ENCODE measurements at regions not wholly inside any gene's neighbourhood (a gene's known extent, or its start where the extent isn't known, plus 50 kb on each side); places are given as distances from the start of the nearest gene placed in this dataset.

DNA sequence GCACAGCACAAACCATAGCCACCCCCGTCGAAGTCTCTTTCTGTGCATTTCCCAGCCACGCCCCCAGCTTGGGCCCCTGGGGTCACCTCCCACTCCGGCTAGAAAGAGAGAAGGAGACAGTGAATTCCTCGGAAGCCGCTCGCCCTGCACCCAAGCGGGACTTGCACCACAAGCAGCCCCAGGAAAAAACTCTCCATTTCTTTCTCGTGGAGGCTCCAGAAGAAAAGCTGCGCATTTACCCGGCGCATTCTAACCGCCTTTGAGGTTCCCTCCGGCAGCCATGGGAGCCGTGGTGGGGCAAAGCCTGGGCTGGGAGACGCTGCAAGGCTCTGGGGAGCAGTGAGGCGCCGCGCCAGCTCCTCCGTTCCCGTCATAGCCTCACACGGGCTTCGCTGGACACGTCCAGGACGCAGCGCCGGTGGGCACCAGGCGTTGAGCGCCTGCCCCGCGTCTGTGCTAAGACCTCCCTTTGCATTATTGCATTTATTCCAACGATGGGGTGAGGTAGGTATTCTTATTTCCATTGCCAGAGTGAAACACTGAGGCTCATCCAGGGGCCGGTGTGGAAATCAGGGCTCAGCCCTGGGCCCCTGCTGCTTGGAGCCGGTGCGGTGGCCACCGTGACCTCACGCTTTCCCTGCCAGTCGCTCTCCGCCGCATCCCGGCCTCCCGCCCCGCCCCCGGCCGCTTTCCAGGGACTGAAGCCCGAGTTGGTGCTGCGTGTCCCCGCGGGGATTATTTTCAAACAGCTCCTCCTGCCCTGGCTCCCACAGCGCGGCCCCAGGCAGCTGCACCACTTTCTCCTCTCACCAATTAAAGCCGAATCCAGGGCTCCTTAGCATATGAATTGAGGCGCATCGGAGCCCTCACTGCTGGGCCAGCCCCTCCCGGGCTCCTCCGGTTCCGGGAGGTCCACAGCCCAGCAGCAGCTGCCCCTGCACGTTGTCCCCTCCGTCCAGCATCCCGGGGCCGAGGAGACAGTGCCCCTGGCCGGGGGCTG, 148.3 kb upstream of the AFDN start:
- Histone ChIP-seq H4K20me1 (ENCODE audit: control insufficient read depth, extremely low read depth, insufficient read depth, low read length) (no peaks in the 10 kb centered on the region), H3K36me3 (ENCODE audit: control insufficient read depth, insufficient read depth, low read length) (no peaks in the 10 kb centered on the region), H3K4me1 (ENCODE audit: control insufficient read depth, extremely low read depth, insufficient read depth, low read length) (no peaks in the 10 kb centered on the region), H3K27ac (ENCODE audit: insufficient read depth, low read length) (no peak overlapping the region), H3K9me3 (ENCODE audit: control insufficient read depth, insufficient read depth, low read depth, low read length) (no peaks in the 10 kb centered on the region), H3K27me3 (ENCODE audit: control insufficient read depth, insufficient read depth, low read length) (no peaks in the 10 kb centered on the region), H2AFZ (ENCODE audit: low read length) (no peak overlapping the region), H3K4me2 (ENCODE audit: extremely low read depth, insufficient read depth, low read length) (no peak overlapping the region), H3K4me3 (replicated peaks in 1 of 4; ENCODE audit: control extremely low read depth in 1 of 4, insufficient read depth in 1 of 4, low read depth in 3 of 4, low read length in 4 of 4) (no peak overlapping the region), H3K79me2 (ENCODE audit: control insufficient read depth, insufficient read depth, low read length) (no peaks in the 10 kb centered on the region), H3K9ac (ENCODE audit: insufficient read depth, low read length) (no peak overlapping the region)
- peak in 1 of 2 donors; percentile 15 for DNase-seq (ENCODE audit: low read depth in 2 of 2)
- no peak for TF ChIP-seq EZH2 (IDR thresholded peaks at IDR 0.05; ENCODE audit: low read length, missing control alignments)
- TF ChIP-seq, protein P1, sequence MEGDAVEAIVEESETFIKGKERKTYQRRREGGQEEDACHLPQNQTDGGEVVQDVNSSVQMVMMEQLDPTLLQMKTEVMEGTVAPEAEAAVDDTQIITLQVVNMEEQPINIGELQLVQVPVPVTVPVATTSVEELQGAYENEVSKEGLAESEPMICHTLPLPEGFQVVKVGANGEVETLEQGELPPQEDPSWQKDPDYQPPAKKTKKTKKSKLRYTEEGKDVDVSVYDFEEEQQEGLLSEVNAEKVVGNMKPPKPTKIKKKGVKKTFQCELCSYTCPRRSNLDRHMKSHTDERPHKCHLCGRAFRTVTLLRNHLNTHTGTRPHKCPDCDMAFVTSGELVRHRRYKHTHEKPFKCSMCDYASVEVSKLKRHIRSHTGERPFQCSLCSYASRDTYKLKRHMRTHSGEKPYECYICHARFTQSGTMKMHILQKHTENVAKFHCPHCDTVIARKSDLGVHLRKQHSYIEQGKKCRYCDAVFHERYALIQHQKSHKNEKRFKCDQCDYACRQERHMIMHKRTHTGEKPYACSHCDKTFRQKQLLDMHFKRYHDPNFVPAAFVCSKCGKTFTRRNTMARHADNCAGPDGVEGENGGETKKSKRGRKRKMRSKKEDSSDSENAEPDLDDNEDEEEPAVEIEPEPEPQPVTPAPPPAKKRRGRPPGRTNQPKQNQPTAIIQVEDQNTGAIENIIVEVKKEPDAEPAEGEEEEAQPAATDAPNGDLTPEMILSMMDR (conservative IDR thresholded peaks at IDR 0.05 in 1 of 2, IDR thresholded peaks at IDR 0.05 in 1 of 2; ENCODE audit: low read depth in 1 of 2, low read length in 2 of 2), result no peak

DNA sequence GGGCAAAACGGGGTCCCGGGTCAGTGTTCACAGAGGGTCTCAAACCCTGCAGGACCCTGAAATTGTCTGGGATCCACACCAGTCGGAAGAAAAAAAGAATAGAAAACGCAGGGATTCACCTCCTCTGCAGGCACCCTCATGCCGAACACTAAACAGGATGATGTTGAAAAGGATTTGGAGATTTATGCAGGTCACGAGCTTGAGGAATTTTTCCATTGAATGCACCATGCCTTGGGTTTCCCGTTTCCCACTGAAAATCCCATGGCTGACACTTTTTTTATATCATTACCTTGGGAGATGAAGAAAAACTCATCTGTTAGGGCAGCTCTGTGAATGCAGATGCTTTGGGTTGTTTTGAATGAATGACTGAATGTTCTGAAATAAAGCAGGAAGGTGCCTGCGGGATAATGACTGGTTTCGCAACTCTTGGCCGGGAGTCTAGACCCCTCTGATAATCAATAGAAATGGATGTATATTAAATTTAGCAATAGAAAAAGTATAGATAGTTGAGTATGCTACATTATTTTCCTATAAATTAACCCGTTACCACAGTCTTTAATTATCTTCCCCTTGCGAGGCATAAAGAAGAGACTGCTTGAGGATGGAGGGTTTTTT, 147.5 kb upstream of the AFDN start:
- no peaks in the 10 kb centered on the region for H3K79me2 ChIP-seq (ENCODE audit: control insufficient read depth, insufficient read depth, low read length)
- no peaks in the 10 kb centered on the region for H3K36me3 ChIP-seq (ENCODE audit: control insufficient read depth, insufficient read depth, low read length)
- TF ChIP-seq, protein P1 (conservative IDR thresholded peaks at IDR 0.05 in 1 of 2, IDR thresholded peaks at IDR 0.05 in 1 of 2; ENCODE audit: low read depth in 1 of 2, low read length in 2 of 2), result no peak
- no peak for TF ChIP-seq EZH2 (IDR thresholded peaks at IDR 0.05; ENCODE audit: low read length, missing control alignments)
- no peak overlapping the region for H2AFZ ChIP-seq (ENCODE audit: low read length)
- DNase-seq (ENCODE audit: low read depth in 2 of 2), result no peak
- no peaks in the 10 kb centered on the region for H4K20me1 ChIP-seq (ENCODE audit: control insufficient read depth, extremely low read depth, insufficient read depth, low read length)
- H3K4me2 ChIP-seq (ENCODE audit: extremely low read depth, insufficient read depth, low read length), result no peak overlapping the region
- H3K9ac ChIP-seq (ENCODE audit: insufficient read depth, low read length), result no peak overlapping the region
- no peaks in the 10 kb centered on the region for H3K9me3 ChIP-seq (ENCODE audit: control insufficient read depth, insufficient read depth, low read depth, low read length)
- no peaks in the 10 kb centered on the region for H3K4me1 ChIP-seq (ENCODE audit: control insufficient read depth, extremely low read depth, insufficient read depth, low read length)
- H3K27ac ChIP-seq (ENCODE audit: insufficient read depth, low read length), result no peak overlapping the region
- no peaks in the 10 kb centered on the region for H3K27me3 ChIP-seq (ENCODE audit: control insufficient read depth, insufficient read depth, low read length)
- no peak overlapping the region for H3K4me3 ChIP-seq (replicated peaks in 1 of 4; ENCODE audit: control extremely low read depth in 1 of 4, insufficient read depth in 1 of 4, low read depth in 3 of 4, low read length in 4 of 4)

DNA sequence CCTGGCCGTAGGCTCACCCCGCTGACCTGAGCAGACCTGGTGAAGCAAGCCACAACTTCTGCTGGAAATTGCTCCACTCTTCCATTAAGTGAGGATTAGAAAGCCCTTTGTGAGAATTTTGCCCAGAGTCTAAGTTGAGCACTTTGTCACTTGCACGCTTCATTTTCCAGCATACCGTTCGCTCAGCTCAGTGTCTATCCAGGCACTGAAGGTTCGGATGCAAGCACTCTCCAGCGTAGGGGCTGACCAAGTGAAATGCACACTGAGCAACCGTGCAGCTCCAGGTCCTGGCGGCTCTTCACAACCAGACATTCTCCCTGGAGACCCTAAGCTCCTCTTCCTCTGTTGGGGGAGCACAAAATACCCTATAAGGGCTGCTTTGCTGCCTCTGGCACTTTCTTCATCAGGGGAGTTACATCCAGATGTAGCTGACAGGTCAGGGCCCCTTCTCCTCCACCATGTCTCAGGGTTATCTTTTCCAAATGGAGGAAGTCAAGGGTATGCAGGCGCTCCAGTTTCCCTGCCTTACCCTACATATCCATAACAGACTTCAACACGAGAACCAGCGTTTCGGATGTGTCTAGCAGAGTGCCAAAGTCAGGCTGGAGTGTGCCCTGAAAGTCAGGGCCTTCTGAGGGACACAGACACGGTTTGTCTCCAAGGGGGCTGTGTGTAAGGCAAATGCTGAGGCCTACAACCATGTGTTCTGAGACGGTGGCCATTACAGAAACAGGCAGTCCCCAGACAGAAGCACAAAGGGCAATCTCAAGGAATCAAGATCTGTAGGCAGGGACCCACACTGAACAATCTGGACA, 146.7 kb upstream of the AFDN start:
- no peak overlapping the region for H3K27ac ChIP-seq (ENCODE audit: insufficient read depth, low read length)
- H3K4me1 ChIP-seq (ENCODE audit: control insufficient read depth, extremely low read depth, insufficient read depth, low read length), result no peaks in the 10 kb centered on the region
- H3K27me3 ChIP-seq (ENCODE audit: control insufficient read depth, insufficient read depth, low read length), result no peaks in the 10 kb centered on the region
- no peaks in the 10 kb centered on the region for H3K36me3 ChIP-seq (ENCODE audit: control insufficient read depth, insufficient read depth, low read length)
- H3K9ac ChIP-seq (ENCODE audit: insufficient read depth, low read length), result no peak overlapping the region
- no peaks in the 10 kb centered on the region for H4K20me1 ChIP-seq (ENCODE audit: control insufficient read depth, extremely low read depth, insufficient read depth, low read length)
- no peak overlapping the region for H3K4me2 ChIP-seq (ENCODE audit: extremely low read depth, insufficient read depth, low read length)
- H3K79me2 ChIP-seq (ENCODE audit: control insufficient read depth, insufficient read depth, low read length), result no peaks in the 10 kb centered on the region
- no peak for DNase-seq (ENCODE audit: low read depth in 2 of 2)
- H2AFZ ChIP-seq (ENCODE audit: low read length), result no peak overlapping the region
- no peaks in the 10 kb centered on the region for H3K9me3 ChIP-seq (ENCODE audit: control insufficient read depth, insufficient read depth, low read depth, low read length)
- no peak overlapping the region for H3K4me3 ChIP-seq (replicated peaks in 1 of 4; ENCODE audit: control extremely low read depth in 1 of 4, insufficient read depth in 1 of 4, low read depth in 3 of 4, low read length in 4 of 4)
- TF ChIP-seq, protein P1 (conservative IDR thresholded peaks at IDR 0.05 in 1 of 2, IDR thresholded peaks at IDR 0.05 in 1 of 2; ENCODE audit: low read depth in 1 of 2, low read length in 2 of 2), result no peak
- TF ChIP-seq EZH2 (IDR thresholded peaks at IDR 0.05; ENCODE audit: low read length, missing control alignments), result no peak

Measured in fibroblast of lung (primary cell).